ENCODE measurements at regions not wholly inside any gene's neighbourhood (a gene's known extent, or its start where the extent isn't known, plus 50 kb on each side); places are given as distances from the start of the nearest gene placed in this dataset.

GRCh38 chr2:189268763-189269162 lies 89.2 kb upstream of the COL5A2 start:
- no peak for DNase-seq

GRCh38 chr2:189273734-189274133 lies 94.2 kb upstream of the COL5A2 start:
- no peak for DNase-seq

- no peak for DNase-seq
Observed at GRCh38 chr2:189274361-189274760, 94.8 kb upstream of the COL5A2 start.

GRCh38 chr2:189276277-189276676 lies 96.7 kb upstream of the COL5A2 start:
- DNase-seq: no peak

DNA sequence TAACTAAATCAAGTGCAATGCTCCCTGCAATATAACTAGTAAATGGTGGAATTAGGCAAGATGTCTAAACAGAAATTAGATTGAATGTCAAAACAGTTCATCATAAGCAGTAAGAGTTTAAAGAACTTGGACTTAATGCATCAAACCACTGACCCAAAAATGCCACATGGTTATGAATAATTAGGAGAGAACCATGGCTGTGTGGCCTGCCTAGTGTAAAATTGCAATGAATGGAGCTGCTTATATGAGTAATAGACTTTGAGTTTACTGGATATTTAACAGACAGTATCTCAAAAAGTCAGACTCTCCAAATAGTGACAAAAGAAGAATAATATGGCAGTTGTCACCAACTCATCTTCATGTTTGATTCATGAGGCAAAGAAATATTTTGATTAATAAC lies 101.6 kb upstream of the COL5A2 start:
- DNase-seq: no peak

DNA sequence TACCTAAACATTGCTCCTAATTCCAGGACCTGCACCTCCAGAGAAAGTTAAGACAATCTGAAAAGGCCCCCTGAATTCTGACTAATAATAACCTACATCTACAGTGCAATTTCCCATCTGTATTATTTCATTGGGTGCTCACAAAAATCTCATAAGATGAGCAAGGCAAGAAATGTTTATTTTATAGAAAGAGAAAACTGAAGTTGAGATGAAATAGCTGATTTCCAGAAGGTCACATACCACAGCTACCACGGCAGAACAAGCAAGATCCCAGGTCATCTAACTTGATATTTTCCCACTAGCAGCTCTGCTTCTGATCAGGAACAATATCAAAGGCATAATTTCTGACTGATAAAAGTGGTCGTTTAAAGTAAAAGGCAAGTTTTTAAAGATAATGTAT lies 105.8 kb upstream of the COL5A2 start:
- DNase-seq: no peak

GRCh38 chr2:189285962-189286645 lies 106.5 kb upstream of the COL5A2 start:
- DNase-seq: no peak

GRCh38 chr2:189287363-189287762 lies 107.8 kb upstream of the COL5A2 start:
- DNase-seq: no peak

DNA sequence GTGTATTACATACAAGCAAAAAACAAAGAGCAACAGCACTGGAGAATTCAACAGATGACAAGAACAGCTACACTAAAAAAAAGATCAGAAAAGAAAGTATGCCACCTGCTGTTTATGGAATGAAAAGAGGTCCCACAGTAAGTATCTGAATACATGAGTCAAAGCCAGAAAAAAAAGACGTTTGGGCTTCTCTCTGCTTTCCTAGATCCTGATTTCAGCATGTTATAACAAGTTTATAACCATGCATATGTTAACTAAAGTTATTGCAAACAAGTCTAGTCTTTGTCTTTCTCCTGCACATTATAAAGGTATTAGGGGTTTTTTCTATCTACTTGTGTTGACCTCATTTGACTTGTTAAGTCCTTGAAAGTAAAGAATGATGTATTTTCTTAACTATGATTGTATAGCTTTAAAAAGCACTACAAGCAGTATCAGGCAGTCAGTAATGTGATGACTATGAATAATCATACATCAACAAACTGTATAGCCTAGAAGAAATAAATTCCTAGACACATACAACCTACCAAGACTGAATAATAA lies 108.5 kb upstream of the COL5A2 start:
- DNase-seq: no peak

- no peak for DNase-seq
Observed at GRCh38 chr2:189291460-189291859, 111.9 kb upstream of the COL5A2 start.

- DNase-seq: no peak
Observed at GRCh38 chr2:189293164-189293563, 113.6 kb upstream of the COL5A2 start.

DNA sequence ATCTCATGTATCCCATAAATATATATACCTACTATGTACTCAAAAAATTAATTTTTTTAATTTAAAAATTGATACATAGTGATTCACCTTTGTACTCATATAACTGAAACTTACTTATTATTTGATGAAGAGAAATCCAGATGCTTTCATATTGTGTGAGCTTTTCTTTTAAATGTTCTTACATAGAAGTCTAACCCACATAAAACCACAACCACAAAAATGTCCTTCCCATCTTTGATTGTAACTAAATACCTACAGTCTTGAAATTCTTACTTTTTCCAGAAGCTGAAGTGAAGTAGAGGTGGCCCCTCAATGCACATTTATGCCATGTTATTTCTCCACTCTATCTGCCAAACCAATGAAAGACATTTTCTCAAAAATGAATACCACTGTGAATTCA lies 117.9 kb upstream of the COL5A2 start:
- DNase-seq: no peak

GRCh38 chr2:189298038-189298437 lies 118.5 kb upstream of the COL5A2 start:
- DNase-seq: no peak

GRCh38 chr2:189298481-189298880 lies 118.9 kb upstream of the COL5A2 start:
- DNase-seq: no peak

DNA sequence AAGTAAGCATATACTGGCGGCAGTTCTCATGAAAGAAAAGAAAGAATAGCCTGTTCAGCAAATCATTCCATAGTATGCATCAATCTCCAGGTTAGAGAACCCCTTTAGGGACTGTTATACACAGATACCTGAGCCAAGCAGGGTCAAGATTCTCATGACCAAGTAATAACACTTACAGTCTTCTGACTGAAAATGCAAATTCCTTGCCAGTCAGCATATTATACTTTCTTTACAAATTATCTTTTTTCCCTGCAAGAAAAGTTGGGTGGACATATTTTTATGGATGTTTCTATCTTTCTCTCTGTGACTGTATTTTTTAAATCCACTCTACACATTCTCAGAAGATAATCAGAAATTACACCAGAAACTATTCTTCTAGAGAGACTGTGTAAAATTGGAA lies 120.4 kb upstream of the COL5A2 start:
- no peak for DNase-seq

DNA sequence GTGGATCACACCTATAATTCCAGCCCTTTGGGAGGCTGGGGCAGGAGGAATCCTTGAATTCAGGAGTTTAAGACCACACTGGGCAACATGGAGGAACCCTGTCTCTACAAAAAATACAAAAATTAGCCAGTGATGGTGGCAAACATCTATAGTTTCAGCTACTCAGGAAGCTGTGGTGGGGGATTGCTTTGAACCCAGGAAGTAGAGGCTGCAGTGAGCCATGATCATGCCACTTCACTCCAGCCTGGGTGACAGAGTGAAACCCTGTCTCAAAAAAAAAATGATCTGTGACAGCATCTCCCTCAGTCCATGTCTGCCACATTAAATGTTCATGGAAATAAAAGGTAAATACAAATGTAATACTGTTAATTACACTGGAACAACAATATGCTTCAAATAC lies 121.4 kb upstream of the COL5A2 start:
- DNase-seq: no peak

DNA sequence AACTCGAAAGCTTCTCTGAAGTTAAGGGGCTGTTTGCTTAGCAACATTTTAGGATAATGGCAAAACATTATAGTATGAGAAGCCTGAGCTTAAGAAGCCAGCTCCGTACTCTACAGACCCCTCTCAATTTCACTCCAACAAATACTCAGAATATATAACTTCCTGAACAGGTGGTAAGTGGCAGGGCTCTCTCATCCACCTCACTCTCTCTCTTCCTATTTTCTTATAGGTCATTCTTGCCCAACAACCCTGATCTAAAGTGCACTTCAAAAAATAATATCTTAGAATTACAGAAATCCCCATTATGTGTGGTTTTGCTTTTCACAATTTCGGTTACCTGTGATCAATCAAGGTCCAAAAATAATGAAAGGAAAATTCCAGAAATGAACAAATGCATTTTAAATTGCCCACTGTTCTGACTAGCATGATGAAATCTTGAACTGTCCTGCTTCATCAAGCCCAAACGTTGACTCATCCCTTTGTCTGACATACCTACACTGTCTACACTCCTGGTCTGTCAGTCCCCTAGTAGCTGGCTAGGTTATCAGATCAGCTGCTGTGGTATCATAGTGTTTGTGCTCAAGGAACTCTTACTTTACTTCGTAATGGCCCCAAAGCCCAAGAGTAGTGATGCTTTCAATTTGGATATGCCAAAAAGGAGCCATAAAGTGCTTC lies 122.8 kb upstream of the COL5A2 start:
- DNase-seq: no peak

DNA sequence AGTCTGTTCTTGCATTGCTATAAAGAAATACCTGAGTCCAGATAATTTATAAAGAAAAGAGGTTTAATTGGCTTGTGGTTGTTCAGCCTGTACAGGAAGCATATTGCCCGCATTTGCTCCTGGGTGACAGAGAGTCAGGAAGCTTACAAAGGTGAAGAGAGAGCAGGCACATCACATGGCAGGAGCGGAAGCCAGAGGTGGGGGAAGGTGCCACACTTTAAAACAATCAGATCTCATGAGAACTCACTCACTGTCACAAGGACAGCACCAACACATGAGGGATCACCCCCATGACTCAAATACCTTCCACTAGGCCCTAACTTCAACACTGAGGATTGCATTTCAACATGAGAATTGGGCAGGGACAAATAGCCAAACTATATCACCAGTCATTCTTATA lies 124.8 kb upstream of the COL5A2 start:
- no peak for DNase-seq

DNA sequence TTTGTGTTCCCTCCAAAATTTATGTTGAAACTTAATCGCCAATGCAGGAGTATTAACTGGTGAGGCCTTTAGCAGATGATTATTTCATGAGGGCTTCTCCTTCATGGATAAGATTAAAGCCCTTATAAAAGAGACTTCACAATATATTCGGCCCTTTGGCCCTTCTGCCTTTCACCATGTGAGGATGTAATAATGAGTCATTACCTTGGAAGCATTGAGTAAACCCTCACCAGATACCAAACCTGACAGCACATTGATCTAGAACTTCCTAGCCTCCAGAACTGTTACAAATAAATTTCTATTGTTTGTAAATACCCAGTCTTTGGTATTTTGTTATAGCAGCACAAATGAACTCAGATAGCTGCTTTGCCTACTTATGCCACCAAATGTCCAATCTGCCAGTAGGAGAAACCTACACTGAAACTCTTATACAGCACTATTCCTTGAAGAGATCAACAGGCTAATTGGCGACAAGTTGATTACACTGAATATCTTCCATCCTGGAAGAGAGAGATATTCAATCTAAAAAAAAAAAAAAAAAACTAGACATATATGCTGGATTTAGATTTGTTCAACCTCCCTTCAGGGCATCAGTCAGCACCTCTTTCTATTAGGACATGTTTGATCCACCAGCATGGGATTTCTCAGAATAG lies 125.9 kb upstream of the COL5A2 start:
- no peak for DNase-seq

- DNase-seq: no peak
Observed at GRCh38 chr2:189306525-189306924, 127.0 kb upstream of the COL5A2 start.

DNA sequence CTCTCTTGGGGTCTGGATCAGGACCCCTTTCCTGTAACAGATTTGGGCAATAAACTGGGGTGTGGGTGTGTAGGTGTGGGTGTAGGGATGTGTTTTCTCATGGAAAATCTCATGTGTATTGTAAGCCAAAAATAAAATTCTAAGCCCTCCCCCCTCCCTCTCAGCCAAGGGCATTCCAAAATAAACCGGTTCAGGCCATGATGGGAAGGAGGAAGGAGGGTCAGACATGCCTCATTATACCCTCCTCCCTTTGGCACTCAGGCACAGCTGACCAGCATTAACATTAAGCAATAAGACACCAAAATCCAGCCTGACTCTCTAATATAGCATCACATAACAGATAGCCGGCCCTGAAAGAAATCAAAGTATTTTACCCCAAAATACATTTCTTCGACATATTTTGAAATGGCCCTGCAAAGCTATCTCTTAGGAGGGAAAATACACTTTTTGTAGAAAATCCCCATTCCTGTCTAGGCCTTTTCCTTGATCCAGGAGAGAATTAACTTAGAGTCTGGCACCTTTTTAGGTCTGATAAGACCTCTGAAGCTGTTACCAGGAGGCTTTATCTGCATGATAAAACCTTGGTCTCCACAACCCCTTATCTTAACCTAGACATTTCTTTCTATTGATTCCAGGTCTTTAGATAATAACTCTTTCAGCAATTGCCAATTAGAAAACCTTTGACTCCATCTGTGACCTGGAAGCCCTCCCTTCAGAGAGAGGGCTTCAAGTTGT lies 128.7 kb upstream of the COL5A2 start:
- no peak for DNase-seq

DNA sequence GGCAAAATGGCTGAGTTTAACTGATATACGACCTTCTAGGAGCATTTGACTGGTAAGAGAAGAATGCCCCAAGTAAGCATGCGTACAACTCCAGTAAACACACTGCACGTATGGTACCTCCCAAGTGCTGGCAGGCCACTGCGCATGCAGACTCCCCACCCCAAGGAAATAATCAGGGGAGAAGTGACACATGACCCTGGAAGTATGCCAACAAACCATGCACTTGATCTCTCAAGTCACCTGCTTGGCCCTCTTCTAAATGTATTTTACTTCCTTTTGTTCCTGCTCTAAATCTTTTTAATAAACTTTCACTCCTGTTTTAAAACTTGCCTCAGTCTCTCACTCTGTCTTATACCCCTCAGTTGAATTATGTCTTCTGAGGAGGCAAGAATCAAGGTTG lies 129.8 kb upstream of the COL5A2 start:
- DNase-seq: no peak

DNA sequence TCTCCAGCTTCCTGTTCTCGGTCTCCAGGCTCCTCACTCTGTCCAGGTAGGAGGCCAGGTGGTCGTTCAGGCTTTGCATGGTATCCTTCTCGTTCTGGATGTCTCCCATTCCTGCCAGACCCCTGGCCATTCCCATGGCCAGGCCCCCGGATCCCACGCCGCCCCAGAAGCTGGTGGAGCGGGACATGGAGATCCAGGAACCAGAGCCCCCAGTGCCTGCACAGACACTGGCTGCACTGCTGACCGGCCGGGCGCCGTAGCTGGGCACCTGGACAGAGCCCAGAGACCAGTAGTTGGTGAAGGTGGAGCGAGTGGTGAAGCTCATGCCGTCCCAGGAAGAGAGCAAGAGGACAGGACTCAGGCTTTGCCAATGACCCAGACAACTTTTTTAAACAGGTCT lies 129.1 kb upstream of the WDR75 start:
- no peak for DNase-seq

All from NCI-H1417 treated with DMSO at 0.1 percent for 48 hours (cell line).